Tibial artery (tissue), 4 donors: ENCODE measurements at regions not wholly inside any gene's neighbourhood (a gene's known extent, or its start where the extent isn't known, plus 50 kb on each side); places are given as distances from the start of the nearest gene placed in this dataset.

ENCODE experiments used
- DNase-seq, 2 donors: peaks; one replicate each; pipeline ENCODE4 v3.0.0-alpha.2; 2019
- H3K27ac ChIP-seq, 2 donors: fragments of 200-600 bp; sonication (generic) in 1 of 2; 1 replicate in 1 of 2; 2 replicates in 1 of 2; pipeline ENCODE4 v1.5.1; 2018 to 2019; ENCODE audit warnings: mild to moderate bottlenecking in 1 of 2
- H3K27me3 ChIP-seq, 2 donors: fragments of 200-600 bp; sonication (generic) in 1 of 2; one replicate each; pipeline versions ENCODE4 v1.5.1 to v1.6.0; 2016 to 2019
- H3K36me3 ChIP-seq, 3 donors: fragments of 200-600 bp; sonication (generic) in 2 of 3; one replicate each; pipeline ENCODE4 v1.5.1; 2016 to 2019; ENCODE audit warnings: mild to moderate bottlenecking in 2 of 3
- H3K4me1 ChIP-seq, 4 donors: fragments of 200-600 bp; sonication (generic) in 2 of 4; 1 replicate in 3 of 4; 2 replicates in 1 of 4; pipeline ENCODE4 v1.5.1; 2016 to 2019
- H3K4me3 ChIP-seq, 2 donors: fragments of 200-600 bp; sonication (generic) in 1 of 2; 1 replicate in 1 of 2; 2 replicates in 1 of 2; pipeline ENCODE4 v1.5.1; 2018 to 2019; ENCODE audit warnings: mild to moderate bottlenecking in 2 of 2
- H3K9me3 ChIP-seq, 3 donors: fragments of 200-600 bp; sonication (generic) in 1 of 3; one replicate each; pipeline ENCODE4 v1.5.1; 2016 to 2019
- CTCF ChIP-seq, 2 experiments: fragments of 200-600 bp in 1 of 2; fragments of 450-650 bp in 1 of 2; IDR thresholded peaks; one replicate each; pipeline ENCODE4 v1.5.1; 2017 to 2019; ENCODE audit warnings: antibody characterized with exemption in 2 of 2, mild to moderate bottlenecking in 1 of 2, moderate library complexity in 1 of 2
- intact Hi-C: fragments of 100-400 bp; cut with DNase I; formaldehyde crosslinking; loops from one replicate; pipeline ENCODE4 v1.15.0; 2023; ENCODE audit warnings: low total_unique reads

- no peak overlapping the region for H3K27ac ChIP-seq
- TF ChIP-seq CTCF (IDR thresholded peaks at IDR 0.05), result no peak
- H3K9me3 ChIP-seq, result no peaks in the 10 kb centered on the region
- H3K27me3 ChIP-seq, result no peaks in the 10 kb centered on the region
- H3K4me3 ChIP-seq, result no peak overlapping the region
- no peaks in the 10 kb centered on the region for H3K4me1 ChIP-seq
- DNase-seq, result no peak
- no peaks in the 10 kb centered on the region for H3K36me3 ChIP-seq
- intact Hi-C loops, result no loop called here
Observed at GRCh38 chr21:31548688-31549087, 110.8 kb upstream of the SOD1 start.

GRCh38 chr21:31546443-31547170, 112.9 kb upstream of the SOD1 start:
- Histone ChIP-seq H3K4me3 (no peak overlapping the region), H3K9me3 (no peaks in the 10 kb centered on the region), H3K36me3 (no peaks in the 10 kb centered on the region), H3K4me1 (no peaks in the 10 kb centered on the region), H3K27me3 (no peaks in the 10 kb centered on the region), H3K27ac (no peak overlapping the region)
- intact Hi-C loops, result no loop called here
- DNase-seq, result no peak
- no peak for TF ChIP-seq CTCF (IDR thresholded peaks at IDR 0.05)

GRCh38 chr21:31545036-31545435, 114.5 kb upstream of the SOD1 start:
- TF ChIP-seq CTCF (IDR thresholded peaks at IDR 0.05), result no peak
- DNase-seq, result no peak
- Histone ChIP-seq H3K36me3 (no peaks in the 10 kb centered on the region), H3K9me3 (no peaks in the 10 kb centered on the region), H3K4me3 (no peak overlapping the region), H3K4me1 (no peaks in the 10 kb centered on the region), H3K27ac (no peak overlapping the region), H3K27me3 (no peaks in the 10 kb centered on the region)
- intact Hi-C loops, result no loop called here

DNA sequence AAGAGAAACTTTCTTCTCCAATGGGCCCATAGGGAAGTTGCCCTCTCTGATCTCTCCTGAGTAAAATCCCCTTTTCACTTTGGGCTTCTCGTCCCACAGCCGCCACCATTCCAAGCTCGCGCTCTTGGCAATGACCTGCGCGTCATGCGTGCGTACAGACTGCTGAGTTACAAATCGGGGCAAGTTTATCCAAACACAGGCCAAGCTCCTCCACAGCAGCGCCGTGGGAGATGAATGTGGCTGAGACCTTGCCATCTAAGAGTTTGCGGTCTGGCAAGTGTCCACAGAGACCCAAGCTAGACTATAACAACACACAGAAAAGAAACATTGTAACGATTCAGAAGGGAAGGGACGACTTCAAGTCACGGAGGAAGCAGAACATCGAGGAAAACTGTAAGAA, 116.3 kb upstream of the SOD1 start:
- Histone ChIP-seq H3K27me3 (no peaks in the 10 kb centered on the region), H3K27ac (no peak overlapping the region), H3K9me3 (no peaks in the 10 kb centered on the region), H3K4me3 (no peak overlapping the region), H3K4me1 (no peaks in the 10 kb centered on the region), H3K36me3 (no peaks in the 10 kb centered on the region)
- TF ChIP-seq CTCF (IDR thresholded peaks at IDR 0.05), result no peak
- no peak for DNase-seq
- intact Hi-C loops, result no loop called here

GRCh38 chr21:31538816-31539215, 120.7 kb upstream of the SOD1 start:
- no peak for TF ChIP-seq CTCF (IDR thresholded peaks at IDR 0.05)
- no peaks in the 10 kb centered on the region for H3K36me3 ChIP-seq
- no peak overlapping the region for H3K4me3 ChIP-seq
- H3K27ac ChIP-seq, result no peak overlapping the region
- no peaks in the 10 kb centered on the region for H3K9me3 ChIP-seq
- DNase-seq, result no peak
- no peaks in the 10 kb centered on the region for H3K4me1 ChIP-seq
- intact Hi-C loops, result no loop called here
- no peaks in the 10 kb centered on the region for H3K27me3 ChIP-seq
